ENCODE measurements at regions not wholly inside any gene's neighbourhood (a gene's known extent, or its start where the extent isn't known, plus 50 kb on each side); places are given as distances from the start of the nearest gene placed in this dataset.

- no peak overlapping the region for H3K27ac ChIP-seq
- H3K36me3 ChIP-seq = no peaks in the 10 kb centered on the region
- H3K27me3 ChIP-seq = no peaks in the 10 kb centered on the region
- no peak overlapping the region for H3K4me3 ChIP-seq
- DNase-seq = no peak
- H3K4me1 ChIP-seq = no peaks in the 10 kb centered on the region
- no peaks in the 10 kb centered on the region for H3K9me3 ChIP-seq
- 84 to 94% methylated on average over 2 of the region's 2 CpGs for WGBS, 2 donors
- TF ChIP-seq CTCF (IDR thresholded peaks at IDR 0.05) (no peak), POLR2AphosphoS5 (IDR thresholded peaks at IDR 0.05) (no peak), EP300 (IDR thresholded peaks at IDR 0.05) (no peak), POLR2A (IDR thresholded peaks at IDR 0.05) (no peak)
- intact Hi-C loops (cut with DNase I) = no loop called here
These were observed 460.4 kb upstream of the JARID2 start for GRCh38 chr6:14785493-14785790.

GRCh38 chr6:14786008-14786407 is 459.9 kb upstream of the JARID2 start:
- Histone ChIP-seq H3K36me3 (no peaks in the 10 kb centered on the region), H3K27me3 (no peaks in the 10 kb centered on the region), H3K4me3 (no peak overlapping the region), H3K9me3 (no peaks in the 10 kb centered on the region), H3K4me1 (peaks cover 0 to 3% (median 0%) of the 10 kb centered on the region in 4 donors), H3K27ac (no peak overlapping the region)
- TF ChIP-seq CTCF (IDR thresholded peaks at IDR 0.05) (no peak), EP300 (IDR thresholded peaks at IDR 0.05) (no peak), POLR2A (IDR thresholded peaks at IDR 0.05) (no peak), POLR2AphosphoS5 (IDR thresholded peaks at IDR 0.05) (no peak)
- intact Hi-C loops (cut with DNase I) = no loop called here
- WGBS, 2 donors = 97% methylated on average over 3 of the region's 3 CpGs
- DNase-seq = no peak

GRCh38 chr6:14786455-14786854 is 459.4 kb upstream of the JARID2 start:
- no peak overlapping the region for H3K27ac ChIP-seq
- no peaks in the 10 kb centered on the region for H3K9me3 ChIP-seq
- H3K27me3 ChIP-seq = no peaks in the 10 kb centered on the region
- DNase-seq = no peak
- TF ChIP-seq CTCF (IDR thresholded peaks at IDR 0.05) = no peak
- TF ChIP-seq POLR2AphosphoS5 (IDR thresholded peaks at IDR 0.05) = no peak
- no peak for TF ChIP-seq POLR2A (IDR thresholded peaks at IDR 0.05)
- no peak for TF ChIP-seq EP300 (IDR thresholded peaks at IDR 0.05)
- no peak overlapping the region for H3K4me3 ChIP-seq
- no peaks in the 10 kb centered on the region for H3K36me3 ChIP-seq
- 85 to 88% methylated on average over 3 of the region's 3 CpGs for WGBS, 2 donors
- peaks cover 0 to 7% (median under 1%) of the 10 kb centered on the region in 4 donors for H3K4me1 ChIP-seq
- intact Hi-C loops (cut with DNase I) = no loop called here

- no peaks in the 10 kb centered on the region for H3K36me3 ChIP-seq
- no peak overlapping the region for H3K4me3 ChIP-seq
- no peak for TF ChIP-seq POLR2A (IDR thresholded peaks at IDR 0.05)
- no peak overlapping the region for H3K27ac ChIP-seq
- whole genome bisulfite sequencing, 2 donors = 84 to 87% methylated on average over 2 of the region's 2 CpGs
- H3K9me3 ChIP-seq = no peaks in the 10 kb centered on the region
- H3K4me1 ChIP-seq = peaks cover 0 to 15% (median 9%) of the 10 kb centered on the region in 4 donors
- DNase-seq = no peak
- intact Hi-C loops (cut with DNase I) = no loop called here
- H3K27me3 ChIP-seq = no peaks in the 10 kb centered on the region
These were observed 458.6 kb upstream of the JARID2 start for GRCh38 chr6:14787250-14787649.

GRCh38 chr6:14787677-14788076 is 458.2 kb upstream of the JARID2 start:
- TF ChIP-seq POLR2A (IDR thresholded peaks at IDR 0.05) (no peak), POLR2AphosphoS5 (IDR thresholded peaks at IDR 0.05) (no peak), EP300 (IDR thresholded peaks at IDR 0.05) (no peak), CTCF (IDR thresholded peaks at IDR 0.05) (no peak)
- Histone ChIP-seq H3K4me1 (peaks cover 0 to 20% (median 13%) of the 10 kb centered on the region in 4 donors), H3K27ac (no peak overlapping the region), H3K4me3 (no peak overlapping the region), H3K9me3 (no peaks in the 10 kb centered on the region), H3K36me3 (no peaks in the 10 kb centered on the region), H3K27me3 (no peaks in the 10 kb centered on the region)
- intact Hi-C loops (cut with DNase I) = no loop called here
- no peak for DNase-seq
- 84% methylated on average over 2 of the region's 2 CpGs for WGBS, 2 donors

Data from sigmoid colon (tissue), 6 donors.